Keratinocyte (primary cell): ENCODE measurements at regions not wholly inside any gene's neighbourhood (a gene's known extent, or its start where the extent isn't known, plus 50 kb on each side); places are given as distances from the start of the nearest gene placed in this dataset.

Experiments
- CTCF ChIP-seq, 3 experiments: IDR thresholded peaks in 1 of 3; conservative IDR thresholded peaks in 1 of 3; optimal IDR thresholded peaks in 1 of 3; 2 replicates in 2 of 3; 3 replicates in 1 of 3; pipeline versions ENCODE3 to v1.5.1; 2011; ENCODE audit warnings: low read length in 3 of 3, mild to moderate bottlenecking in 3 of 3, moderate library complexity in 2 of 3, control low read depth in 1 of 3, inconsistent platforms in 1 of 3; ENCODE audit not compliant: insufficient read depth in 2 of 3; ENCODE audit errors: extremely low read depth in 1 of 3
- EZH2 ChIP-seq: IDR thresholded peaks from one replicate; pipeline ENCODE4 v1.6.1; 2012; ENCODE audit warnings: inconsistent platforms, mild to moderate bottlenecking, low read length, moderate library complexity

DNA sequence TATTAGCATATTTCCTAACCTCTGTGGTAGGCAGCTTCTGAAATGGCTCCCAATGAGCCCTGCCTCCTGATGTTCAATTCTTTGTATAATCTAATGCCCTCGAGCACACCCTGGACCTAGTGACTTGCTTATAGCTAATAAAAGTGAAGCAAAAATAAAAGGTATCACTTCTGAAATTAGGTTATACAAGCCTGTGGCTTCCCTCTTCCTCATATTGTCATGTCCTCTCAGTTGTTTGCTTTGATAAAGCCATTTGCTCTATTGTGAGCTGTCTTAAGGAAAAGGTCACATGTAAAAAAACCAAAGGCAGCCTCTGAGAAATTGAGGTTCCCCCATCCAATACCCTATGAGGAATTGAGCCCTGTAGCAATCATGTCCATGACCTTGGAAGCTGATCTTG is 442.1 kb upstream of the ADGRB3 start:
- no peak for TF ChIP-seq CTCF (optimal IDR thresholded peaks at IDR 0.05 in 1 of 3, IDR thresholded peaks at IDR 0.05 in 1 of 3, conservative IDR thresholded peaks at IDR 0.05 in 1 of 3; ENCODE audit: extremely low read depth in 1 of 3, insufficient read depth in 2 of 3, low read length in 3 of 3)
- TF ChIP-seq EZH2, result no peak
